Epithelial cell of esophagus (primary cell): ENCODE measurements at regions not wholly inside any gene's neighbourhood (a gene's known extent, or its start where the extent isn't known, plus 50 kb on each side); places are given as distances from the start of the nearest gene placed in this dataset.

Experiments used
- DNase-seq: peaks from one replicate; pipeline ENCODE4 v3.0.0; 2010; ENCODE audit warnings: low read depth
- H3K4me3 ChIP-seq: 2 replicates; pipeline ENCODE4 v1.5.1; 2011; ENCODE audit warnings: mild to moderate bottlenecking, low read length, control low read depth
- CTCF ChIP-seq: IDR thresholded peaks from 2 replicates; pipeline ENCODE4 v1.5.1; 2011; ENCODE audit warnings: low read depth, mild to moderate bottlenecking, low read length, control low read depth, inconsistent platforms; ENCODE audit not compliant: insufficient read depth; ENCODE audit errors: missing control alignments

- no peak for DNase-seq
- TF ChIP-seq CTCF: no peak
- no peak overlapping the region for H3K4me3 ChIP-seq
Observed at GRCh38 chr4:125770814-125771398, 456.2 kb downstream of the FAT4 start.

- DNase-seq: no peak
- no peak for TF ChIP-seq CTCF
- no peak overlapping the region for H3K4me3 ChIP-seq
Observed at GRCh38 chr4:125772680-125773079, 457.9 kb downstream of the FAT4 start.

- no peak overlapping the region for H3K4me3 ChIP-seq
- no peak for DNase-seq
- TF ChIP-seq CTCF: no peak
Observed at GRCh38 chr4:125773502-125773901, 458.7 kb downstream of the FAT4 start.

GRCh38 chr4:125773931-125774330 is 459.2 kb downstream of the FAT4 start:
- peak; percentile 23 for DNase-seq
- no peak for TF ChIP-seq CTCF

GRCh38 chr4:125776146-125776545 is 461.4 kb downstream of the FAT4 start:
- no peak overlapping the region for H3K4me3 ChIP-seq
- no peak for TF ChIP-seq CTCF
- DNase-seq: no peak

More at GRCh38 chr4:125773931-125774330, 459.2 kb downstream of the FAT4 start:
- no peak overlapping the region for H3K4me3 ChIP-seq

GRCh38 chr4:125780164-125780563 is 465.4 kb downstream of the FAT4 start:
- no peak for TF ChIP-seq CTCF
- H3K4me3 ChIP-seq: no peak overlapping the region
- peak; percentile 17 for DNase-seq

GRCh38 chr4:125780747-125781146 is 466.0 kb downstream of the FAT4 start:
- TF ChIP-seq CTCF: no peak
- H3K4me3 ChIP-seq: no peak overlapping the region
- DNase-seq: no peak
